B cell (primary cell): ENCODE measurements at regions not wholly inside any gene's neighbourhood (a gene's known extent, or its start where the extent isn't known, plus 50 kb on each side); places are given as distances from the start of the nearest gene placed in this dataset.

ENCODE experiments used
- ATAC-seq: fragments of 200-7000 bp; cut with Tn5 transposase; one replicate; pipeline ENCODE4 v1.10.0; 2021; ENCODE audit warnings: low read depth, mild to moderate bottlenecking, moderate number of reproducible peaks, moderate library complexity
- CTCF ChIA-PET: fragments of 350-600 bp; sonication (Branson Sonifier 250); formaldehyde crosslinking; loops from one replicate; lab custom pipeline; 2021; ENCODE audit warnings: antibody characterized with exemption, inconsistent platforms; lab: Charles Lee
- POLR2A ChIA-PET: fragments of 350-600 bp; sonication (Branson Sonifier 250); formaldehyde crosslinking; loops from one replicate; lab custom pipeline; 2021; ENCODE audit warnings: antibody characterized with exemption; lab: Charles Lee
- DNase-seq: peaks from one replicate; pipeline ENCODE4 v3.0.0; 2013
- H2AFZ ChIP-seq: 2 replicates; pipeline ENCODE4 v1.6.1; 2012; ENCODE audit warnings: mild to moderate bottlenecking, low read depth, low read length; ENCODE audit not compliant: insufficient read depth, poor library complexity, severe bottlenecking
- H3K27ac ChIP-seq, 2 donors: 1 replicate in 1 of 2; 2 replicates in 1 of 2; pipeline ENCODE4 v1.5.1; 2012 to 2013; ENCODE audit warnings: low read length in 2 of 2, mild to moderate bottlenecking in 2 of 2, moderate library complexity in 1 of 2
- H3K27me3 ChIP-seq, 4 experiments: fragments of 200-600 bp in 1 of 4; sonication (generic) in 1 of 4; replicated peaks in 1 of 4; 1 replicate in 2 of 4; 2 replicates in 2 of 4; pipeline versions ENCODE4 v1.6.1 to v1.7.0; 2013 to 2016; ENCODE audit warnings: low read length in 3 of 4, mild to moderate bottlenecking in 2 of 4, mixed read lengths in 1 of 4, moderate library complexity in 1 of 4; ENCODE audit not compliant: insufficient read depth in 4 of 4, control insufficient read depth in 3 of 4; ENCODE audit errors: control extremely low read depth in 1 of 4
- H3K36me3 ChIP-seq, 2 experiments: replicated peaks in 1 of 2; 1 replicate in 1 of 2; 2 replicates in 1 of 2; pipeline versions ENCODE4 v1.6.1 to v1.7.1; 2013; ENCODE audit warnings: low read length in 1 of 2; ENCODE audit not compliant: insufficient read depth in 2 of 2, control insufficient read depth in 1 of 2; ENCODE audit errors: control extremely low read depth in 1 of 2, extremely low read depth in 1 of 2
- H3K4me1 ChIP-seq, 2 donors: fragments of 200-600 bp in 1 of 2; sonication (generic) in 1 of 2; 1 replicate in 1 of 2; 2 replicates in 1 of 2; pipeline versions ENCODE4 v1.5.1 to v1.6.1; 2013 to 2017; ENCODE audit warnings: low read length in 2 of 2; ENCODE audit not compliant: control insufficient read depth in 2 of 2, insufficient read depth in 2 of 2
- H3K4me2 ChIP-seq: replicated peaks from 2 replicates; pipeline ENCODE3; 2012; ENCODE audit warnings: mild to moderate bottlenecking, low read depth, low read length; ENCODE audit not compliant: poor library complexity, severe bottlenecking
- H3K4me3 ChIP-seq, 5 experiments: fragments of 200-600 bp in 1 of 5; sonication (generic) in 1 of 5; 1 replicate in 3 of 5; 2 replicates in 2 of 5; pipeline versions ENCODE4 v1.5.1 to v1.7.0; 2011 to 2016; ENCODE audit warnings: low read length in 4 of 5, mild to moderate bottlenecking in 4 of 5, low read depth in 2 of 5, control low read depth in 1 of 5, moderate library complexity in 1 of 5; ENCODE audit not compliant: insufficient read depth in 1 of 5; ENCODE audit errors: control extremely low read depth in 1 of 5, extremely low read depth in 1 of 5
- H3K79me2 ChIP-seq: fragments of 200-600 bp; sonication (generic); one replicate; pipeline ENCODE4 v1.6.0; 2016; ENCODE audit warnings: low read length; ENCODE audit not compliant: control insufficient read depth, insufficient read depth
- H3K9ac ChIP-seq: fragments of 200-600 bp; sonication (generic); 2 replicates; pipeline ENCODE4 v1.6.1; 2017; ENCODE audit warnings: mild to moderate bottlenecking, low read length, moderate library complexity
- H3K9me3 ChIP-seq, 3 donors: one replicate each; pipeline versions ENCODE4 v1.6.1 to v1.7.1; 2013; ENCODE audit warnings: low read length in 2 of 3; ENCODE audit not compliant: control insufficient read depth in 2 of 3, insufficient read depth in 1 of 3; ENCODE audit errors: control extremely low read depth in 1 of 3
- H4K20me1 ChIP-seq: 2 replicates; pipeline ENCODE4 v1.6.0; 2012; ENCODE audit warnings: mild to moderate bottlenecking, low read length; ENCODE audit not compliant: insufficient read depth, control insufficient read depth, poor library complexity, severe bottlenecking
- H3K27ac Mint-ChIP-seq: one replicate; pipeline ENCODE4 v1.8.0; 2021; ENCODE audit warnings: mixed read lengths
- H3K27me3 Mint-ChIP-seq: one replicate; pipeline ENCODE4 v1.8.0; 2021; ENCODE audit warnings: mixed read lengths
- H3K4me1 Mint-ChIP-seq: one replicate; pipeline ENCODE4 v1.8.0; 2021; ENCODE audit warnings: mixed read lengths
- H3K4me3 Mint-ChIP-seq: one replicate; pipeline ENCODE4 v1.8.0; 2021; ENCODE audit warnings: mixed read lengths
- H3K9me3 Mint-ChIP-seq: one replicate; pipeline ENCODE4 v1.8.0; 2022; ENCODE audit warnings: mixed read lengths; ENCODE audit not compliant: insufficient read depth
- CTCF ChIP-seq: fragments of 200-600 bp; IDR thresholded peaks from one replicate; pipeline ENCODE4 v1.8.0; 2022; ENCODE audit warnings: antibody characterized with exemption, mild to moderate bottlenecking
- EZH2 ChIP-seq: IDR thresholded peaks from 2 replicates; pipeline ENCODE4 v1.6.1; 2012; ENCODE audit warnings: borderline replicate concordance, low read depth, mild to moderate bottlenecking, moderate library complexity, low read length; ENCODE audit not compliant: insufficient read depth, poor library complexity, severe bottlenecking
- WGBS: methylation state at CpG from one replicate; pipeline ENCODE4 v1.1.5; 2013; ENCODE audit warnings: missing lambda C conversion rate; ENCODE audit not compliant: insufficient coverage; 5-methylcytosine and 5-hydroxymethylcytosine counted together
- intact Hi-C: fragments of 100-400 bp; cut with micrococcal nuclease; formaldehyde crosslinking; loops from one replicate; pipeline ENCODE4 v1.10.0; 2022

- H3K4me3 Mint-ChIP-seq: no peak overlapping the region
- no peaks in the 10 kb centered on the region for H3K36me3 ChIP-seq
- H3K79me2 ChIP-seq: no peaks in the 10 kb centered on the region
- ATAC-seq (no peak), DNase-seq (no peak)
- no peak overlapping the region for H3K4me2 ChIP-seq
- peaks cover 0 to 4% (median 0%) of the 10 kb centered on the region in 3 donors for H3K9me3 ChIP-seq
- ChIA-PET CTCF (no interaction called here), POLR2A (no interaction called here)
- TF ChIP-seq CTCF (no peak), EZH2 (no peak)
- no peak overlapping the region for H3K9ac ChIP-seq
- H3K4me1 ChIP-seq: no peaks in the 10 kb centered on the region
- no peaks in the 10 kb centered on the region for H4K20me1 ChIP-seq
- no peaks in the 10 kb centered on the region for H3K9me3 Mint-ChIP-seq
- no peaks in the 10 kb centered on the region for H3K27me3 Mint-ChIP-seq
- H2AFZ ChIP-seq: no peak overlapping the region
- H3K27me3 ChIP-seq: no peaks in the 10 kb centered on the region
- no peaks in the 10 kb centered on the region for H3K4me1 Mint-ChIP-seq
- intact Hi-C loops: no loop called here
- no peak overlapping the region for H3K4me3 ChIP-seq
- 87% methylated on average over 3 of the region's 6 CpGs for WGBS
- H3K27ac ChIP-seq: no peak overlapping the region
- H3K27ac Mint-ChIP-seq: no peak overlapping the region
Measured at GRCh38 chr15:96622714-96623113, 292.2 kb downstream of the NR2F2 start.

- Histone ChIP-seq H3K4me3 (no peak overlapping the region), H3K9me3 (peaks cover 0 to 4% (median 0%) of the 10 kb centered on the region in 3 donors), H3K36me3 (no peaks in the 10 kb centered on the region), H3K79me2 (no peaks in the 10 kb centered on the region), H2AFZ (no peak overlapping the region), H3K27ac (no peak overlapping the region), H4K20me1 (no peaks in the 10 kb centered on the region), H3K27me3 (no peaks in the 10 kb centered on the region), H3K9ac (no peak overlapping the region), H3K4me2 (no peak overlapping the region), H3K4me1 (no peaks in the 10 kb centered on the region)
- DNase-seq: no peak
- ATAC-seq: no peak
- no peak overlapping the region for H3K27ac Mint-ChIP-seq
- H3K9me3 Mint-ChIP-seq: no peaks in the 10 kb centered on the region
- TF ChIP-seq EZH2 (no peak), CTCF (no peak)
- ChIA-PET CTCF (no interaction called here), POLR2A (no interaction called here)
- no peak overlapping the region for H3K4me3 Mint-ChIP-seq
- no peaks in the 10 kb centered on the region for H3K27me3 Mint-ChIP-seq
- intact Hi-C loops: no loop called here
- 92% methylated on average over 2 of the region's 4 CpGs for WGBS
- H3K4me1 Mint-ChIP-seq: no peaks in the 10 kb centered on the region
Measured at GRCh38 chr15:96625256-96625655, 294.8 kb downstream of the NR2F2 start.
